ENCODE measurements at regions not wholly inside any gene's neighbourhood (a gene's known extent, or its start where the extent isn't known, plus 50 kb on each side); places are given as distances from the start of the nearest gene placed in this dataset.

DNA sequence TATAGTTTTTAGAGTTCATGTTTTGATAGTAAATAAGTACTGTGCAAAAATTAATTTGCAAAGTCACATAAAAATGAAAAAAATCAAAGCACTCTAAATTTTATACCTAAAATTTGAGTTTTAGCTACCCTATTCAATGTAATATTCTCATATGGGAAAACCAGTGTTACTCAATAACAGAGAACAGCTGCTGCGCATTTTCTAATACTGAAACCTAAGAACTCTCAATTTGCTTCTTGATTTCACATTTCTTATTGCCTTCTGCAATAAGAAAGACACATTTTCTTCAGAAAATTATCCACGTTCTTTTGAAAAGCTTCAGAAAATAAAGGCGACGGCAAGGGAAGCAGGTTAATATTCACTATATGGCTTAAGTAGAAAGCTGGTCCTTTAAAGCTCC is 199.1 kb upstream of the CCDC150 start:
- TF ChIP-seq, protein P1, sequence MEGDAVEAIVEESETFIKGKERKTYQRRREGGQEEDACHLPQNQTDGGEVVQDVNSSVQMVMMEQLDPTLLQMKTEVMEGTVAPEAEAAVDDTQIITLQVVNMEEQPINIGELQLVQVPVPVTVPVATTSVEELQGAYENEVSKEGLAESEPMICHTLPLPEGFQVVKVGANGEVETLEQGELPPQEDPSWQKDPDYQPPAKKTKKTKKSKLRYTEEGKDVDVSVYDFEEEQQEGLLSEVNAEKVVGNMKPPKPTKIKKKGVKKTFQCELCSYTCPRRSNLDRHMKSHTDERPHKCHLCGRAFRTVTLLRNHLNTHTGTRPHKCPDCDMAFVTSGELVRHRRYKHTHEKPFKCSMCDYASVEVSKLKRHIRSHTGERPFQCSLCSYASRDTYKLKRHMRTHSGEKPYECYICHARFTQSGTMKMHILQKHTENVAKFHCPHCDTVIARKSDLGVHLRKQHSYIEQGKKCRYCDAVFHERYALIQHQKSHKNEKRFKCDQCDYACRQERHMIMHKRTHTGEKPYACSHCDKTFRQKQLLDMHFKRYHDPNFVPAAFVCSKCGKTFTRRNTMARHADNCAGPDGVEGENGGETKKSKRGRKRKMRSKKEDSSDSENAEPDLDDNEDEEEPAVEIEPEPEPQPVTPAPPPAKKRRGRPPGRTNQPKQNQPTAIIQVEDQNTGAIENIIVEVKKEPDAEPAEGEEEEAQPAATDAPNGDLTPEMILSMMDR (IDR thresholded peaks at IDR 0.05) = no peak
- TF ChIP-seq POLR2A (IDR thresholded peaks at IDR 0.05) (no peak), POLR2AphosphoS5 (IDR thresholded peaks at IDR 0.05) (no peak)
